ENCODE measurements at regions not wholly inside any gene's neighbourhood (a gene's known extent, or its start where the extent isn't known, plus 50 kb on each side); places are given as distances from the start of the nearest gene placed in this dataset.

- Histone ChIP-seq H3K27ac (ENCODE audit: control insufficient read depth, insufficient read depth, low read length) (no peak overlapping the region), H3K4me2 (ENCODE audit: control insufficient read depth, extremely low read depth, insufficient read depth, low read depth, low read length) (no peak overlapping the region), H4K20me1 (ENCODE audit: control insufficient read depth, extremely low read depth, insufficient read depth, low read length) (no peaks in the 10 kb centered on the region), H3K27me3 (ENCODE audit: control insufficient read depth, extremely low read depth, insufficient read depth, low read length) (no peaks in the 10 kb centered on the region), H3K9me1 (ENCODE audit: control insufficient read depth, extremely low read depth, insufficient read depth, low read length) (no peaks in the 10 kb centered on the region), H3K9ac (ENCODE audit: control insufficient read depth, extremely low read depth, insufficient read depth, low read length) (no peak overlapping the region), H3K9me3 (ENCODE audit: control insufficient read depth, low read depth, low read length) (no peaks in the 10 kb centered on the region), H3K36me3 (ENCODE audit: control insufficient read depth in 2 of 2, extremely low read depth in 1 of 2, insufficient read depth in 2 of 2, low read length in 2 of 2) (no peaks in the 10 kb centered on the region), H3K4me3 (ENCODE audit: control insufficient read depth in 2 of 3, extremely low read depth in 1 of 3, insufficient read depth in 2 of 3, low read depth in 1 of 3, low read length in 3 of 3) (no peak overlapping the region), H2AFZ (ENCODE audit: control insufficient read depth, low read length) (no peak overlapping the region), H3K4me1 (ENCODE audit: control insufficient read depth, extremely low read depth, insufficient read depth, low read length) (no peaks in the 10 kb centered on the region), H3K79me2 (ENCODE audit: control insufficient read depth, insufficient read depth, low read length) (no peaks in the 10 kb centered on the region)
- DNase-seq (ENCODE audit: low read depth, low spot score) (no peak), FAIRE-seq (no peak)
- dilution Hi-C loops (cut with MboI; ENCODE audit: extremely low pct_ligation_motif_present, low sequenced_read_pairs) = no loop called here
- TF ChIP-seq EZH2 (IDR thresholded peaks at IDR 0.05; ENCODE audit: low read length) = no peak
- TF ChIP-seq CTCF (optimal IDR thresholded peaks at IDR 0.05 in 1 of 3, IDR thresholded peaks at IDR 0.05 in 1 of 3, conservative IDR thresholded peaks at IDR 0.05 in 1 of 3; ENCODE audit: extremely low read depth in 1 of 3, insufficient read depth in 2 of 3, low read length in 3 of 3) = no peak
These were observed 226.9 kb upstream of the IRF2BP2 start for GRCh38 chr1:234836776-234837357.

DNA sequence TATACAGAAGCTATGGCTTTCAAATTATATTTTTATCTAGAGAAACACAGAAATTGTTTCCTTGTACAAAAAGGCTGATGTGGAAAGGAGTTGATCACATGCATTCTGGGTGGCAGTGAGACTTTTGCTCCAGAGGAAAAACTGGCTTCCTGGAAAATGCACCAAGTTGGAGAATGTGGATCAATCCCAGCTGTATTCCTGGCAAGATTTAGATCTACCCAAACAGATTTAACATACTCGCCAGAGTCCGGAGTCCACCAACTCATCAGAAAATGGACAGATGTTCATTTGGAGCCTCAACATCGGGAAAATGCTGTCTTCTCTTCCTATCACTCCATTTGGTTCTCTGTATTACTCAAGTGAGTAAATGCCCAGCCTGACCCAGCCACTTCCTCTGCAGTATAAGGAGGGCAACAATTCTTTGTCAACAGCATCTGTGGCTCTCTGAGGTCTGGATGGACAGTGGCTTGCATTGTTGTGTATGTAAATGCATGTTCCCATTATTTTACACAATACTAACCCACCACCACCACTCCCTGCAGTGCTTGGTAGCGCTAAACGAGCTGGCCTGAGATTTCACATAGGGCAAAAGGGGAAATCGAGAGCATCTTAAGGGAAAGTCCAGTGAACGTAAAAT, 226.2 kb upstream of the IRF2BP2 start:
- dilution Hi-C loops (cut with MboI; ENCODE audit: extremely low pct_ligation_motif_present, low sequenced_read_pairs) = no loop called here
- Histone ChIP-seq H2AFZ (ENCODE audit: control insufficient read depth, low read length) (no peak overlapping the region), H3K4me3 (ENCODE audit: control insufficient read depth in 2 of 3, extremely low read depth in 1 of 3, insufficient read depth in 2 of 3, low read depth in 1 of 3, low read length in 3 of 3) (no peak overlapping the region), H4K20me1 (ENCODE audit: control insufficient read depth, extremely low read depth, insufficient read depth, low read length) (no peaks in the 10 kb centered on the region), H3K79me2 (ENCODE audit: control insufficient read depth, insufficient read depth, low read length) (no peaks in the 10 kb centered on the region), H3K9me3 (ENCODE audit: control insufficient read depth, low read depth, low read length) (no peaks in the 10 kb centered on the region), H3K4me2 (ENCODE audit: control insufficient read depth, extremely low read depth, insufficient read depth, low read depth, low read length) (no peak overlapping the region), H3K9ac (ENCODE audit: control insufficient read depth, extremely low read depth, insufficient read depth, low read length) (no peak overlapping the region), H3K27ac (ENCODE audit: control insufficient read depth, insufficient read depth, low read length) (no peak overlapping the region), H3K36me3 (ENCODE audit: control insufficient read depth in 2 of 2, extremely low read depth in 1 of 2, insufficient read depth in 2 of 2, low read length in 2 of 2) (no peaks in the 10 kb centered on the region), H3K9me1 (ENCODE audit: control insufficient read depth, extremely low read depth, insufficient read depth, low read length) (no peaks in the 10 kb centered on the region), H3K4me1 (ENCODE audit: control insufficient read depth, extremely low read depth, insufficient read depth, low read length) (no peaks in the 10 kb centered on the region), H3K27me3 (ENCODE audit: control insufficient read depth, extremely low read depth, insufficient read depth, low read length) (no peaks in the 10 kb centered on the region)
- no peak for TF ChIP-seq EZH2 (IDR thresholded peaks at IDR 0.05; ENCODE audit: low read length)
- TF ChIP-seq CTCF (optimal IDR thresholded peaks at IDR 0.05 in 1 of 3, IDR thresholded peaks at IDR 0.05 in 1 of 3, conservative IDR thresholded peaks at IDR 0.05 in 1 of 3; ENCODE audit: extremely low read depth in 1 of 3, insufficient read depth in 2 of 3, low read length in 3 of 3) = no peak
- DNase-seq (ENCODE audit: low read depth, low spot score) (no peak), FAIRE-seq (no peak)
